K562 (cell line): ENCODE measurements at regions not wholly inside any gene's neighbourhood (a gene's known extent, or its start where the extent isn't known, plus 50 kb on each side); places are given as distances from the start of the nearest gene placed in this dataset.

Experiments
- CHCHD3 ChIP-seq: fragments of 250-450 bp; sonication (Bioruptor Pico); IDR thresholded peaks from 2 replicates; pipeline ENCODE4 v2.1.2; 2022; ENCODE audit warnings: mild to moderate bottlenecking
- CREM ChIP-seq: IDR thresholded peaks from 2 replicates; pipeline ENCODE4 v1.6.1; 2014; ENCODE audit warnings: antibody characterized with exemption, low read depth
- NUFIP1 ChIP-seq: fragments of 450-650 bp; IDR thresholded peaks from 2 replicates; pipeline ENCODE4 v1.6.1; 2018; ENCODE audit not compliant: partially characterized antibody
- SIN3A ChIP-seq, 2 experiments: fragments of 150-350 bp in 1 of 2; IDR thresholded peaks; 2 replicates each; pipeline ENCODE4 v1.6.1; 2011 to 2016; ENCODE audit warnings: borderline replicate concordance in 2 of 2, low read depth in 2 of 2, low read length in 2 of 2, mild to moderate bottlenecking in 2 of 2, moderate library complexity in 2 of 2; ENCODE audit not compliant: control insufficient read depth in 1 of 2
- SMC3 ChIP-seq: conservative IDR thresholded peaks from 2 replicates; pipeline ENCODE4 v1.6.1; 2011; ENCODE audit warnings: low read depth, low read length, improper control_type of control experiment; ENCODE audit not compliant: insufficient read depth
- ZBED1 ChIP-seq: IDR thresholded peaks from 2 replicates; pipeline ENCODE4 v1.6.1; 2014
- ZNF146 ChIP-seq: IDR thresholded peaks from one replicate; pipeline ENCODE4 v1.6.1; 2018; ENCODE audit warnings: missing compliant biosample characterization; ENCODE audit not compliant: unreplicated experiment
- TF ChIP-seq, protein P1 (sequence below), 3 experiments: IDR thresholded peaks in 2 of 3; conservative IDR thresholded peaks in 1 of 3; 2 replicates each; pipeline ENCODE4 v1.5.1; 2011 to 2012; ENCODE audit warnings: low read length in 3 of 3, mild to moderate bottlenecking in 3 of 3, control low read depth in 2 of 3, improper control_type of control experiment in 1 of 3, inconsistent platforms in 1 of 3, low read depth in 1 of 3, mixed read lengths in 1 of 3, moderate library complexity in 1 of 3; ENCODE audit not compliant: insufficient read depth in 2 of 3
- TF ChIP-seq, protein P2 (sequence below): fragments of 250-450 bp; sonication (Bioruptor Pico); IDR thresholded peaks from 2 replicates; pipeline ENCODE4 v1.8.0; 2022; ENCODE audit warnings: moderate library complexity, mild to moderate bottlenecking, inconsistent platforms

DNA sequence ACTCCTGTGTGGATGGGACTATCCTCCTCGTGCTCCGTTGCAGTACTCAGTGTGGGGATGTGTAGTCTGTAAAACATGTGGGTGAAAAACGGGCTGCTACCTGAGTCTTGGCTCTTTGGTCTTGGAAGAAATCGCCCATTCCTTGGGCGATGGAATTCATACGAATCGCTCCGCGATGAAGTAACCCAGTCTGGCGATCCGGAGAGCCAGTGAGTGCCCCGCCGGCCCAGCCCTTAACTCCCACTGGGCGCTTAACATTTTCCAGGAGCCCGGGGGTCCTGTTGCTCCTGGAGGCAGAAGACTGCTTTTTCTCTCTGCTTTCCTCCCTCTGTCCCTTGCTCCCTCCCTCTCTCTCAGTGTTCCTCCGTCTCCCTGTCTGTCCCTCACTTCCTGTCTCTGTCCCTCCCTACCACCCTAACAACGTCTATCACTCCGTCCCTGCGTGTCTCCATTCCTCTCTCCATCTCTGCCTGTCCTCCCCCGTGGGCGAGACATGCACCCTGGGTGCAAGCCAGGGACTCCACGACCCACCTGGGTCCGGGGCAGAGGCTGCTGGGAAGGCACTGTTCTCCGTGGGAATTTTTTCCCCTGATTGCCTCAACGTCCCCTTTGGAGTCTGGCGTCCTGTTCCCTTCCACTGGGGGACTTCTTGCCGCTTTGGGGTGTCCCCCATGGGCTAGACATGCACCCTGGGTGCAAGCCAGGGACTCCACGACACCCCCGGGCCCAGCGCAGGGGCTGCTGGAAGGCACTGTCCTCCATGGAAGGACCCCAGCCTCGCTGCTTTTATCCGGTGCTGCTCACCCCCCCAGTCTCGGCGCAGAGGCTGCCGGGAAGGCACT is 188.6 kb downstream of the ALG10 start:
- TF ChIP-seq ZBED1, result no peak
- no peak for TF ChIP-seq CREM
- TF ChIP-seq, protein P1, sequence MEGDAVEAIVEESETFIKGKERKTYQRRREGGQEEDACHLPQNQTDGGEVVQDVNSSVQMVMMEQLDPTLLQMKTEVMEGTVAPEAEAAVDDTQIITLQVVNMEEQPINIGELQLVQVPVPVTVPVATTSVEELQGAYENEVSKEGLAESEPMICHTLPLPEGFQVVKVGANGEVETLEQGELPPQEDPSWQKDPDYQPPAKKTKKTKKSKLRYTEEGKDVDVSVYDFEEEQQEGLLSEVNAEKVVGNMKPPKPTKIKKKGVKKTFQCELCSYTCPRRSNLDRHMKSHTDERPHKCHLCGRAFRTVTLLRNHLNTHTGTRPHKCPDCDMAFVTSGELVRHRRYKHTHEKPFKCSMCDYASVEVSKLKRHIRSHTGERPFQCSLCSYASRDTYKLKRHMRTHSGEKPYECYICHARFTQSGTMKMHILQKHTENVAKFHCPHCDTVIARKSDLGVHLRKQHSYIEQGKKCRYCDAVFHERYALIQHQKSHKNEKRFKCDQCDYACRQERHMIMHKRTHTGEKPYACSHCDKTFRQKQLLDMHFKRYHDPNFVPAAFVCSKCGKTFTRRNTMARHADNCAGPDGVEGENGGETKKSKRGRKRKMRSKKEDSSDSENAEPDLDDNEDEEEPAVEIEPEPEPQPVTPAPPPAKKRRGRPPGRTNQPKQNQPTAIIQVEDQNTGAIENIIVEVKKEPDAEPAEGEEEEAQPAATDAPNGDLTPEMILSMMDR (IDR thresholded peaks at IDR 0.05 in 2 of 3, conservative IDR thresholded peaks at IDR 0.05 in 1 of 3; ENCODE audit: insufficient read depth in 2 of 3, low read depth in 1 of 3, low read length in 3 of 3), result no peak
- TF ChIP-seq, protein P2, sequence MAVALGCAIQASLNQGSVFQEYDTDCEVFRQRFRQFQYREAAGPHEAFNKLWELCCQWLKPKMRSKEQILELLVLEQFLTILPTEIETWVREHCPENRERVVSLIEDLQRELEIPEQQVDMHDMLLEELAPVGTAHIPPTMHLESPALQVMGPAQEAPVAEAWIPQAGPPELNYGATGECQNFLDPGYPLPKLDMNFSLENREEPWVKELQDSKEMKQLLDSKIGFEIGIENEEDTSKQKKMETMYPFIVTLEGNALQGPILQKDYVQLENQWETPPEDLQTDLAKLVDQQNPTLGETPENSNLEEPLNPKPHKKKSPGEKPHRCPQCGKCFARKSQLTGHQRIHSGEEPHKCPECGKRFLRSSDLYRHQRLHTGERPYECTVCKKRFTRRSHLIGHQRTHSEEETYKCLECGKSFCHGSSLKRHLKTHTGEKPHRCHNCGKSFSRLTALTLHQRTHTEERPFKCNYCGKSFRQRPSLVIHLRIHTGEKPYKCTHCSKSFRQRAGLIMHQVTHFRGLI, result no peak
- no peak for TF ChIP-seq ZNF146 (CRISPR knock-in tag)
- no peak for TF ChIP-seq CHCHD3
- no peak for TF ChIP-seq SMC3
- no peak for TF ChIP-seq NUFIP1
- no peak for TF ChIP-seq SIN3A (IDR thresholded peaks at IDR 0.05; ENCODE audit: borderline replicate concordance in 2 of 2, control insufficient read depth in 1 of 2, low read depth in 2 of 2, low read length in 2 of 2)
